Endothelial cell of umbilical vein (primary cell): ENCODE measurements at regions not wholly inside any gene's neighbourhood (a gene's known extent, or its start where the extent isn't known, plus 50 kb on each side); places are given as distances from the start of the nearest gene placed in this dataset.

Experiments used
- BruUV-seq: library from RNA; stranded (reverse); fragments of 400-500 nt; replicated peaks from 2 replicates; lab custom pipeline; 2021; lab: Mats Ljungman, UMichigan
- CTCF ChIA-PET: fragments of 300-600, 350-600 bp; sonication (Branson Sonifier 250); formaldehyde crosslinking; loops from one replicate; lab custom pipeline; 2021; ENCODE audit warnings: antibody characterized with exemption, inconsistent platforms; lab: Charles Lee
- POLR2A ChIA-PET: fragments of 300-600, 350-600 bp; sonication (Branson Sonifier 250); formaldehyde crosslinking; loops from one replicate; lab custom pipeline; 2021; ENCODE audit warnings: antibody characterized with exemption, inconsistent platforms; lab: Charles Lee
- DNase-seq: peaks from one replicate; pipeline ENCODE4 v3.0.0-alpha.2; 2011; ENCODE audit warnings: low read depth, low spot score
- FAIRE-seq: peaks from 2 replicates; lab custom pipeline; 2011; peaks lifted over from hg19 to GRCh38; lab: Jason Lieb, UNC
- H2AFZ ChIP-seq: 2 replicates; pipeline ENCODE4 v1.6.0; 2012; ENCODE audit warnings: low read depth, low read length, control low read depth, inconsistent platforms
- H3K27ac ChIP-seq: 2 replicates; pipeline ENCODE4 v1.5.1; 2011; ENCODE audit warnings: low read depth, mild to moderate bottlenecking, control low read depth, low read length, moderate library complexity; ENCODE audit not compliant: insufficient read depth
- H3K27me3 ChIP-seq, 2 experiments: 2 replicates each; pipeline versions ENCODE4 v1.6.0 to v1.6.1; 2011; ENCODE audit warnings: low read length in 2 of 2, mixed read lengths in 1 of 2; ENCODE audit not compliant: control insufficient read depth in 2 of 2, insufficient read depth in 2 of 2
- H3K36me3 ChIP-seq, 2 experiments: 2 replicates in 1 of 2; 3 replicates in 1 of 2; pipeline ENCODE4 v1.5.1; 2011; ENCODE audit warnings: low read length in 2 of 2, mild to moderate bottlenecking in 1 of 2, moderate library complexity in 1 of 2; ENCODE audit not compliant: control insufficient read depth in 2 of 2, insufficient read depth in 2 of 2; ENCODE audit errors: extremely low read depth in 1 of 2
- H3K4me1 ChIP-seq: 3 replicates; pipeline ENCODE4 v1.5.1; 2011; ENCODE audit warnings: mild to moderate bottlenecking, low read length; ENCODE audit not compliant: control insufficient read depth, insufficient read depth; ENCODE audit errors: extremely low read depth
- H3K4me2 ChIP-seq: 2 replicates; pipeline ENCODE4 v1.6.1; 2011; ENCODE audit warnings: low read length, control low read depth, mixed read lengths; ENCODE audit not compliant: insufficient read depth
- H3K4me3 ChIP-seq, 3 experiments: fragments of 200-600 bp in 1 of 3; sonication (generic), shearing (Covaris generic) in 1 of 3; replicated peaks in 1 of 3; 2 replicates each; pipeline ENCODE4 v1.5.1; 2011 to 2016; ENCODE audit warnings: control low read depth in 3 of 3, low read length in 3 of 3, mild to moderate bottlenecking in 2 of 3, inconsistent platforms in 1 of 3, low read depth in 1 of 3, moderate library complexity in 1 of 3; ENCODE audit not compliant: insufficient read depth in 1 of 3
- H3K79me2 ChIP-seq: 2 replicates; pipeline ENCODE4 v1.6.0; 2012; ENCODE audit warnings: low read length, inconsistent platforms; ENCODE audit not compliant: control insufficient read depth, insufficient read depth
- H3K9ac ChIP-seq: replicated peaks from 2 replicates; pipeline ENCODE3; 2011; ENCODE audit warnings: low read length, control low read depth; ENCODE audit not compliant: insufficient read depth; ENCODE audit errors: extremely low read depth
- H3K9me1 ChIP-seq: replicated peaks from 3 replicates; pipeline ENCODE4 v1.6.0; 2011; ENCODE audit warnings: mild to moderate bottlenecking, low read length; ENCODE audit not compliant: control insufficient read depth, insufficient read depth; ENCODE audit errors: extremely low read depth
- H3K9me3 ChIP-seq: replicated peaks from 2 replicates; pipeline ENCODE4 v1.5.1; 2012; ENCODE audit warnings: low read length, inconsistent platforms; ENCODE audit not compliant: control insufficient read depth, insufficient read depth
- H4K20me1 ChIP-seq: replicated peaks from 2 replicates; pipeline ENCODE3; 2011; ENCODE audit warnings: mild to moderate bottlenecking, low read length; ENCODE audit not compliant: control insufficient read depth, insufficient read depth; ENCODE audit errors: extremely low read depth
- CTCF ChIP-seq, 2 donors: IDR thresholded peaks; 1 replicate in 1 of 2; 2 replicates in 1 of 2; pipeline ENCODE4 v1.5.1; 2011; ENCODE audit warnings: low read length in 2 of 2, mild to moderate bottlenecking in 2 of 2, moderate library complexity in 2 of 2, control low read depth in 1 of 2, inconsistent platforms in 1 of 2, low read depth in 1 of 2; ENCODE audit not compliant: insufficient read depth in 1 of 2; ENCODE audit errors: extremely low read depth in 1 of 2
- EZH2 ChIP-seq: IDR thresholded peaks from 2 replicates; pipeline ENCODE4 v1.6.1; 2012; ENCODE audit warnings: borderline replicate concordance, low read depth, mild to moderate bottlenecking, moderate library complexity, low read length, inconsistent platforms; ENCODE audit not compliant: severe bottlenecking
- FOS ChIP-seq: IDR thresholded peaks from 2 replicates; pipeline ENCODE4 v1.6.1; 2011; ENCODE audit warnings: mild to moderate bottlenecking, low read length, moderate library complexity, borderline replicate concordance; ENCODE audit not compliant: insufficient read depth
- GATA2 ChIP-seq: IDR thresholded peaks from 2 replicates; pipeline ENCODE4 v1.7.0; 2011; ENCODE audit warnings: low read depth, mild to moderate bottlenecking, moderate library complexity, mixed read lengths, low read length; ENCODE audit not compliant: insufficient read length, insufficient read depth
- JUN ChIP-seq: IDR thresholded peaks from 2 replicates; pipeline ENCODE4 v1.6.1; 2011; ENCODE audit warnings: borderline replicate concordance, low read depth; ENCODE audit not compliant: insufficient read length, insufficient read depth
- MAX ChIP-seq: IDR thresholded peaks from 2 replicates; pipeline ENCODE4 v1.6.1; 2011; ENCODE audit not compliant: insufficient read depth, insufficient read length
- MYC ChIP-seq: IDR thresholded peaks from one replicate; pipeline ENCODE4 v1.6.1; 2011; ENCODE audit warnings: mild to moderate bottlenecking, low read depth, low read length
- POLR2A ChIP-seq: IDR thresholded peaks from 2 replicates; pipeline ENCODE4 v1.6.1; 2012; ENCODE audit warnings: low read depth, mild to moderate bottlenecking, control low read depth, low read length
- POLR2AphosphoS5 ChIP-seq: IDR thresholded peaks from 2 replicates; pipeline ENCODE4 v1.6.1; 2012; ENCODE audit warnings: low read depth, mild to moderate bottlenecking, control low read depth, low read length, moderate library complexity; ENCODE audit not compliant: insufficient read depth
- dilution Hi-C: fragments of 300-500 bp; cut with MboI; formaldehyde crosslinking; loops from one replicate; pipeline ENCODE4 v1.15.0; 2019; ENCODE audit warnings: low sequenced_read_pairs; ENCODE audit not compliant: extremely low pct_ligation_motif_present
- intact Hi-C: fragments of 100-400 bp; cut with micrococcal nuclease; formaldehyde crosslinking; loops from one replicate; pipeline ENCODE4 v1.10.0; 2022

GRCh38 chr14:27096091-27096490 is 498.3 kb upstream of the NOVA1 start:
- dilution Hi-C loops, result no loop called here
- CTCF ChIA-PET, result no interaction called here
- POLR2A ChIA-PET, result no interaction called here
- Histone ChIP-seq H3K4me2 (no peak overlapping the region), H3K9me1 (no peaks in the 10 kb centered on the region), H3K36me3 (no peaks in the 10 kb centered on the region), H3K4me3 (no peak overlapping the region), H3K9ac (no peak overlapping the region), H3K9me3 (no peaks in the 10 kb centered on the region), H4K20me1 (no peaks in the 10 kb centered on the region), H3K4me1 (no peaks in the 10 kb centered on the region), H3K79me2 (no peaks in the 10 kb centered on the region), H3K27ac (no peak overlapping the region), H2AFZ (no peak overlapping the region), H3K27me3 (no peaks in the 10 kb centered on the region)
- no peak for DNase-seq
- intact Hi-C loops, result no loop called here
- no peak for TF ChIP-seq JUN
- no peak for TF ChIP-seq POLR2A
- FAIRE-seq, result no peak
- BruUV-seq, result no TSS peak

GRCh38 chr14:27098451-27098850 is 500.6 kb upstream of the NOVA1 start:
- no peak overlapping the region for H3K9ac ChIP-seq
- dilution Hi-C loops, result no loop called here
- intact Hi-C loops, result no loop called here
- TF ChIP-seq MYC (no peak), GATA2 (no peak), FOS (no peak), POLR2A (no peak), CTCF (IDR thresholded peaks at IDR 0.05; ENCODE audit: extremely low read depth in 1 of 2, insufficient read depth in 1 of 2, low read depth in 1 of 2, low read length in 2 of 2) (no peak), JUN (no peak), POLR2AphosphoS5 (no peak), MAX (no peak), EZH2 (no peak)
- DNase-seq (no peak), FAIRE-seq (no peak)
- H3K36me3 ChIP-seq, result no peaks in the 10 kb centered on the region
- no peaks in the 10 kb centered on the region for H4K20me1 ChIP-seq
- no peaks in the 10 kb centered on the region for H3K79me2 ChIP-seq
- ChIA-PET POLR2A (no interaction called here), CTCF (no interaction called here)
- H3K9me1 ChIP-seq, result no peaks in the 10 kb centered on the region
- no peaks in the 10 kb centered on the region for H3K27me3 ChIP-seq
- BruUV-seq, result no TSS peak
- no peaks in the 10 kb centered on the region for H3K9me3 ChIP-seq
- H3K4me1 ChIP-seq, result no peaks in the 10 kb centered on the region
- no peak overlapping the region for H3K4me2 ChIP-seq
- H3K4me3 ChIP-seq, result no peak overlapping the region
- H3K27ac ChIP-seq, result no peak overlapping the region
- H2AFZ ChIP-seq, result no peak overlapping the region
